GM23248 (cell line): ENCODE measurements at regions not wholly inside any gene's neighbourhood (a gene's known extent, or its start where the extent isn't known, plus 50 kb on each side); places are given as distances from the start of the nearest gene placed in this dataset.

ENCODE experiments used
- EZH2 ChIP-seq: fragments of 200-600 bp; sonication (generic); IDR thresholded peaks from 2 replicates; pipeline ENCODE4 v1.6.1; 2018; ENCODE audit warnings: antibody characterized with exemption, mild to moderate bottlenecking; ENCODE audit not compliant: insufficient read depth, poor library complexity, severe bottlenecking
- EZH2phosphoT487 ChIP-seq: fragments of 200-600 bp; sonication (generic); IDR thresholded peaks from 2 replicates; pipeline ENCODE4 v1.6.1; 2018; ENCODE audit warnings: antibody characterized with exemption, moderate library complexity, mild to moderate bottlenecking, low read depth; ENCODE audit not compliant: insufficient read depth

GRCh38 chr2:120990451-120990871 lies 254.8 kb downstream of the GLI2 start:
- TF ChIP-seq EZH2 (no peak), EZH2phosphoT487 (no peak)
